Large intestine (tissue), 3 donors: ENCODE measurements at regions not wholly inside any gene's neighbourhood (a gene's known extent, or its start where the extent isn't known, plus 50 kb on each side); places are given as distances from the start of the nearest gene placed in this dataset.
A peak's percentile ranks its signal among the peaks of the same experiment; 100 is the strongest.

Experiments used
- DNase-seq, 2 donors: peaks; one replicate each; pipeline versions ENCODE4 v3.0.0 to v3.0.0-alpha.2; 2013
- H3K27ac ChIP-seq: one replicate; pipeline ENCODE4 v1.5.1; 2013; ENCODE audit warnings: low read length
- H3K27me3 ChIP-seq: 2 replicates; pipeline ENCODE4 v1.6.1; 2013; ENCODE audit warnings: low read length; ENCODE audit not compliant: control insufficient read depth, insufficient read depth
- H3K36me3 ChIP-seq: 2 replicates; pipeline ENCODE4 v1.6.1; 2013; ENCODE audit warnings: low read length; ENCODE audit not compliant: control insufficient read depth, insufficient read depth
- H3K4me1 ChIP-seq: one replicate; pipeline ENCODE4 v1.6.1; 2013; ENCODE audit warnings: low read length; ENCODE audit not compliant: control insufficient read depth, insufficient read depth
- H3K4me3 ChIP-seq: one replicate; pipeline ENCODE4 v1.5.1; 2013; ENCODE audit warnings: low read length
- H3K9me3 ChIP-seq: one replicate; pipeline ENCODE4 v1.6.1; 2013; ENCODE audit warnings: mild to moderate bottlenecking, low read depth, low read length, moderate library complexity; ENCODE audit not compliant: control insufficient read depth
- WGBS: methylation state at CpG from one replicate; pipeline ENCODE4 v1.1.5; 2013; ENCODE audit warnings: low lambda C conversion rate; ENCODE audit not compliant: insufficient coverage; 5-methylcytosine and 5-hydroxymethylcytosine counted together

DNA sequence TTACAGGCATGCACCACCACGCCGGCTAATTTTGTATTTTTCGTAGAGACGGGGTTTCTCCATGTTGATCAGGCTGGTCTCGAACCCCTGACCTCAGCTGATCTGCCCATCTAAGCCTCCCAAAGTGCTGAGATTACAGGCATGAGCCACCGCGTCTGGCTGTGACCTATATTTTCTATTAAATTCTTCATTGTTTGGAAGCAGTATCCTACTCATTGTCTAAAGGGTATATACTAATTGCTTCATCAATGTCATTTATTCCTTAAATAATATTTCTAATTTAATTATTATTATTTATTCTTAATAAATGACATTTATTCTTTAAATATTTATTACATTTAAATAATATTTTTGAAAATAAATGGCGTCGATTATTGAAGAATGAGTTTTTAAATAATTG lies 817.3 kb upstream of the API5 start:
- 92% methylated on average over 2 of the region's 9 CpGs for WGBS
- H3K27ac ChIP-seq: no peak overlapping the region
- no peak for DNase-seq
- no peaks in the 10 kb centered on the region for H3K9me3 ChIP-seq
- no peaks in the 10 kb centered on the region for H3K4me1 ChIP-seq
- H3K27me3 ChIP-seq: no peaks in the 10 kb centered on the region
- no peak overlapping the region for H3K4me3 ChIP-seq
- no peaks in the 10 kb centered on the region for H3K36me3 ChIP-seq

DNA sequence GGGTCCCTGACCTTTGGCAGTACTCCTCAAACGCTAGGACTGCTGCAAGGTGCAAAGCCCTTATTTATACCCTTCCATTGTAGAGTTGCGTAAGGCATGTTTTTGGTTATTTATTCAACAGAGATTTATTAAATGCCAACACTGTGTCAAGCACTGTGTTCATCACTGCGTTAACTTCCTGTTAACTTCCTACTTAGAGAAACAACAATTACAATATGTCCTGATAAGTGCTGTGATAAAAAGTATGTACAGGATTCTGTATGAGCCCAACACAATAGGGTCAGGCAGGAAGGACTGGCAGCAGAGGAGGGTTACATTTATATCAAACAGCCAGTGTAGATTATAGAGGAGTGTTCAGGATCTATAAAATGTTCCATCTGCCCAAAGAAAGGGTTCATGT lies 812.8 kb upstream of the API5 start:
- H3K27me3 ChIP-seq: no peaks in the 10 kb centered on the region
- no peak overlapping the region for H3K27ac ChIP-seq
- DNase-seq: no peak
- no peaks in the 10 kb centered on the region for H3K9me3 ChIP-seq
- H3K4me3 ChIP-seq: no peak overlapping the region
- 71% methylated on average over 1 of the region's 3 CpGs for WGBS
- H3K36me3 ChIP-seq: no peaks in the 10 kb centered on the region
- H3K4me1 ChIP-seq: no peaks in the 10 kb centered on the region

DNA sequence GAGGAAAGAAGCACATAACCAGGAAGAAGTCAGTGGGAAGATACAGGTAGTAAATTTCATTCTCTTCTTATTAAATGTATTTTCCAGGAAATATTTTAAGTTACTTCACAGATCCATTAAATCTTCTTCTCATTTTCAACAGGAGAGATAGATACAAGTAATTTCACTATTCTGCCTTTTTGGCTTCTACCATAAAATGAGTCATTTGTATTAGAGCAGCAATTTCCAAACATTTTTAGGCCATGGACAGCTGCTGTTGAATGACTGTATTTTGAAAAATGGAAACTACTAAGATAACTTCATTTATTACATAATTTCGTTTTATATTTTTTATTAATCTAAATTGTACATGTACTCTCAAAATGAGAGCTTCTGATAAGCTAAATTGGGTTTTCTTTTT lies 809.6 kb upstream of the API5 start:
- Histone ChIP-seq H3K36me3 (no peaks in the 10 kb centered on the region), H3K27me3 (no peaks in the 10 kb centered on the region), H3K4me3 (no peak overlapping the region), H3K9me3 (no peaks in the 10 kb centered on the region), H3K27ac (no peak overlapping the region), H3K4me1 (no peaks in the 10 kb centered on the region)
- no peak for DNase-seq
- WGBS: 70% methylated on average over 1 of the region's 1 CpG

DNA sequence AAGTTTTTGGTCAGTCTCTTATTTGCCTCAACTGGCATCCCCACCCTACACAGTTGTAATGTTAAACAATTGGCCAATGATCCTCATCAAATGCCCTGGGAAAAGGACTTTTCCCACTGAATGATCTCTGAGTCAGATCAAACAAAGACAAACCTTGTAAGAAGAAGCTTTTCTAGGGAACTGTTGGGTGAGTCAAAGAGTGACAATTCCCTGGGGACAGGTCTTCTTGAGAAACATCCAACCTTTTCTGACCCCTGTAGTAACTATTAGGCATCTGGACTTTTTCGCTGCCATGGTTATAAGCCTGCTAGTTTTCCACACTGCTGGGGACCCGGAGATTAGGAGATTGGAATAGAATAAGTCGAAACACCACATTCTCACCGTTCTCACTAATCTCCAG lies 789.8 kb upstream of the API5 start:
- Histone ChIP-seq H3K4me3 (no peak overlapping the region), H3K27ac (no peak overlapping the region), H3K9me3 (no peaks in the 10 kb centered on the region), H3K4me1 (no peaks in the 10 kb centered on the region), H3K36me3 (no peaks in the 10 kb centered on the region), H3K27me3 (peaks cover 2% of the 10 kb centered on the region)
- WGBS: no CpG with 5 or more reads among the region's 4 CpGs
- DNase-seq: no peak

DNA sequence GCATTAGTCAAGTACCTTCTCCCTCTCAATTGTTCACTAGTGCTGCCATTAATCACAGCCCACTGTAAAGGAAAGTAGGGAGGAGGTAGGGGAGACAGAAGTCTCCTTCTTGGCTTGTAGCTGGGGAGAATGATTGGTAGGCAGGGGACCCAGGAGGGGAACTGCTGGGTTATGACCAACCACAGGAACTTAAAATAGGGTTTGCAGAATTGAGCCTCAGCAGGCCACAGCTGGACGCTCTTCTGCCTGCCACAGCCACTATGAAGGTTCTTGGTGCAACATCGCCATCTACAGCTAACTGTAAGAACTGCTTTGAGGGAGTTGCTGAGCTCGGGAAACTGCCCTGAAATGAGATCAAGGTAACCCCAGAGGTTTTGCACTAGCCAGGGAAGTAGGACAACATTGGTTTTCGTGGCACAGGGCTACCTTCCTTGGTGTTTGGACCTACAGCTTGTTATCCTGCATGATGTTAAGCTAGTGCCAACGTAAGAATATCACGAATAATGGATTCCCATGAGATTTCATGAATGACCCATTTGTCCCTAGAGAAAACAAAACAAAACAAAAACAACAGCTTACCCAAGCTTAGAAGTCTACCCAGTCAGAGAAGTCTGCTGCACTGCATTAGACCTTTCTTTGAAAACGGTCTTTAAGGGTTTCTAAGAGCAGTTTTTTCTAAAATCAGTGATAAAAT lies 787.1 kb upstream of the API5 start:
- peak; percentile 48 to 54 for DNase-seq
- Histone ChIP-seq H3K4me3 (no peak overlapping the region), H3K36me3 (no peaks in the 10 kb centered on the region), H3K27me3 (peaks cover 5% of the 10 kb centered on the region), H3K4me1 (no peaks in the 10 kb centered on the region), H3K27ac (no peak overlapping the region), H3K9me3 (no peaks in the 10 kb centered on the region)
- 38% methylated on average over 1 of the region's 7 CpGs for WGBS

DNA sequence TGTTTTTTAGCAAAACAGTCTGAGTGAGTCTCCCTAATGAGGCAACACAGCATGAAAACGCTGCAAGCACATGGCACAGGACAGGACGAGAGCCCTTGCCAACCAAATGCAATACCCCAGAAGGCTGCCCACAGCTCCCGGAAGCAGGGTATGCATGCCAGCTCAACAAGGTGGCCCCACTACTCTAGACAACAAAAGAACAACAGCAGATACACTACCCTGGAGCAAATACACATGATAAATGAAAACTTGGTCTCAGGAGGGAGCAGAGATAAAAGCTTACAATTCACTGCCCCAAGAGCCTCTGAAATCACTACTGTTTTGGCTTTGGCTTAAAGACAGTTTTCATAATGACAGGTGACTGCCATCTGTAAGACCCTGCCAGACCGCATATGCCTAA lies 785.4 kb upstream of the API5 start:
- no CpG with 5 or more reads among the region's 4 CpGs for WGBS
- H3K4me3 ChIP-seq: no peak overlapping the region

DNA sequence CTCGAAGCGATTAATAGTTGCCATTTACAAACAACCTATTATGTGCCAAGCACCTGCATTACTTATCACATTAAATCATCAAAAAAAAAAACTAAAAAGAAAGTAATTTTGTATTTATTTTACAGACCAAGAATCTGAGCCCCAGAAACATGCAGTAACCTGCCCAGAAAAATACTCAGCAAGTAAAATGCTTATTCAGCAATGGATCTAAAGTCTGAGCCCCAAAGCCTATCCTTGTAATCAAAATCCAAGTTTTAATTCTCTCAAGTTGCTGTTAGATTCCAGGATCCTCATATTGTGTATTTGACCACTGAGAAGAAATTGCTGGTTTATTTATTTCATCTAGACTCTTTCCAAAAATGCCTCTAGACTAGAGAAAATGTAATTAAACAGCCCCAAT lies 783.3 kb upstream of the API5 start:
- WGBS: no CpG with 5 or more reads among the region's 2 CpGs

More for the DNA sequence above, 785.4 kb upstream of the API5 start:
- Histone ChIP-seq H3K27ac (no peak overlapping the region), H3K36me3 (no peaks in the 10 kb centered on the region), H3K9me3 (no peaks in the 10 kb centered on the region), H3K27me3 (peaks cover 5% of the 10 kb centered on the region), H3K4me1 (no peaks in the 10 kb centered on the region)
- DNase-seq: no peak

DNA sequence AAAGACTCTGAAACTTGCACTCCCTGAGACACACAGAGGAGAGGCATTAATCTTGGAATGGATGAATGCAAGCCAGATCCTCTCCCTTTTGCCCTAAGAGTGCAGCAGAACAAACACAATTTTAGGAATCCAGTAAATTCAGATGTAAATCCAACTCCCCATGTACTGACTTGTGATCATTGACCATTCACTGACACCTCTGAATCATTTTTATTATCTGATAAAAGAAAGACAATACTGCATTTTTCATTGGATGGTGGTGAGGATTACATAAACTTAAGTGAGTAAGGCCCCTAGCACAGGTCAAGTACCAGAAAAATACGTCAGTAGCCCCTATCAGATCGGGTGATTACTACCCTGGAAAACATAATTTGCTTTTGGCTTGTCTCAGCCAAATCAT lies 782.9 kb upstream of the API5 start:
- no peak for DNase-seq
- Histone ChIP-seq H3K27ac (no peak overlapping the region), H3K4me3 (no peak overlapping the region), H3K9me3 (no peaks in the 10 kb centered on the region), H3K4me1 (no peaks in the 10 kb centered on the region), H3K36me3 (no peaks in the 10 kb centered on the region), H3K27me3 (peaks cover 5% of the 10 kb centered on the region)
- WGBS: no CpG with 5 or more reads among the region's 2 CpGs

More for the DNA sequence above, 783.3 kb upstream of the API5 start:
- H3K27ac ChIP-seq: no peak overlapping the region
- peaks cover 5% of the 10 kb centered on the region for H3K27me3 ChIP-seq
- DNase-seq: no peak
- no peaks in the 10 kb centered on the region for H3K4me1 ChIP-seq
- no peak overlapping the region for H3K4me3 ChIP-seq
- no peaks in the 10 kb centered on the region for H3K36me3 ChIP-seq
- H3K9me3 ChIP-seq: no peaks in the 10 kb centered on the region

DNA sequence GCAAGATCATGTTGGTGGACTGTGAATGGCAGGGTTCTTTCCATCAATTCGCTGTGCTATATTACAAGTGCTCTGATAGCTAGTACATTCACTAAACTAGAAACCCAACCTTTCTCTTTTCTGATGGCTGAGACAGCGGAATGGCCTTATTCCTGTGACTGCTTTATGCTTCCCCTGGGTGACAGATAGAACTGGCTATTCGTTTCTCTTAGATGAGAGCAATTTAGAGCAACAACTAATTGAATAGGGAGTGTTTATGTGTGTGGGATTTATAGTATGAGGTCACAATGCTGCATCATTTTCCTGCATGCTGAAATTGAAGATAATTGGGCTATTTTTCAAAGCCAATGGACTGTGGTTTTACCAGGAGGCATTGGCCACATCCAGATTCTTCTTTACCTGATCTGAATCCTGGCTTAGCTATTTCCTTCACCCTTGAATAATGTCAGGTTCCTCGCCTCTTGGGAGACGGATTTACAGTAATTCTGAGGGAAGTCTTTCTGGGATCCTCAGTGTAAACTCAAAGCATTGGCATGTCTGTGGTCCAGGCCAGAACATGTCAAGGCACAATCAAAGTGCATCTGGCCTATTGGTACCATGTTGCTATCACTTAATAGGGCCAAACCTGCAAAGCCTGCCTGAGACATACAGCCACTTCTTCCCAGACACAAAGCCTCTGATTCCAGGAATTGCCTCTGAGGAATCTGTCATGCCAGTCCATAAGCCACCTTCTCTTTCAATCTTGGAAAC lies 775.0 kb upstream of the API5 start:
- Histone ChIP-seq H3K4me3 (no peak overlapping the region), H3K4me1 (no peaks in the 10 kb centered on the region), H3K36me3 (no peaks in the 10 kb centered on the region), H3K27ac (no peak overlapping the region), H3K9me3 (no peaks in the 10 kb centered on the region), H3K27me3 (no peaks in the 10 kb centered on the region)
- no CpG with 5 or more reads among the region's 5 CpGs for WGBS
- DNase-seq: no peak

DNA sequence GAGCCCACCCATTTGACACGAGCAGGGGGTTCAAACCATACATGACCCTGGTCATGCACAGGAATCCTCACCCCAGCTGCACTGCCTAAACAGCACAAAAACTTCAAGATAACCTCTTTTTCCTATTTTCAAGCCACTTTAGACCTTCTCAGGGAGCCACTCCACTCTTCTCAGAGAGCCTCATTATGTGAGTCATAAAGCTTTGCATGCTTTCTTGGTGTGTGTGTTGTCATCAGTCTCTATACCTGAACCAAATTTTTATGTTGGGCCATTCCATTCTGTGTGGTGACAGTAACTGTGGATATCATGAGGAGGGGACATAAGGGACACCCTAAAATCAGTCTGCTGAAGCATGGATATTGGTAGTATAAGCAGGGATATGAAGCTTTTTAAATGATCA lies 769.5 kb upstream of the API5 start:
- no CpG with 5 or more reads among the region's 1 CpG for WGBS
- Histone ChIP-seq H3K9me3 (no peaks in the 10 kb centered on the region), H3K27me3 (no peaks in the 10 kb centered on the region), H3K27ac (no peak overlapping the region), H3K4me3 (no peak overlapping the region), H3K4me1 (no peaks in the 10 kb centered on the region), H3K36me3 (no peaks in the 10 kb centered on the region)
- no peak for DNase-seq
